CD4-positive, alpha-beta T cell treated with Interleukin-15 for 1 hour (primary cell): ENCODE measurements at regions not wholly inside any gene's neighbourhood (a gene's known extent, or its start where the extent isn't known, plus 50 kb on each side); places are given as distances from the start of the nearest gene placed in this dataset.
"Not testable (repeated sequence)": the region's sequence is repeated elsewhere in the genome, so short reads cannot be mapped to it uniquely, and the experiment has no call there.

Experiments
- DNase-seq: peaks from one replicate; pipeline ENCODE4 v3.0.0-alpha.2; 2020

DNA sequence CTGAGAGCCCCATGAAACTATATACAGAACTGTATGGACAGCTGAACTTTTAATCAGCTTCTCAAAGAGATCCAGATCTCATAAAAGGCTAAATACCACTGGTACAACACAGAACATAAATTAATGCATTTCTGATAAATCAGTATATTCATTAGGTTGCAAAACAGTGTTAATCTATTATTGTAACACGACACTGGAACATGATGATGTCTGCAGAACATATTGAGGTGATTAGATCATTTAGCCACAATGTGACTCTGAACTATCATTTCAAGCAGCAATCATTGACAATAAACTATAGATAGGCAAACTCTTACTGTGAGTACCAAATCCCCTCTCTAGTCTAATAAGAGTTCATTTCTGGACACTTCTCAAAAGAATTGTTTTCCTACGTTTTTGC lies 50.3 kb downstream of the GASK1B start:
- DNase-seq, result no peak

DNA sequence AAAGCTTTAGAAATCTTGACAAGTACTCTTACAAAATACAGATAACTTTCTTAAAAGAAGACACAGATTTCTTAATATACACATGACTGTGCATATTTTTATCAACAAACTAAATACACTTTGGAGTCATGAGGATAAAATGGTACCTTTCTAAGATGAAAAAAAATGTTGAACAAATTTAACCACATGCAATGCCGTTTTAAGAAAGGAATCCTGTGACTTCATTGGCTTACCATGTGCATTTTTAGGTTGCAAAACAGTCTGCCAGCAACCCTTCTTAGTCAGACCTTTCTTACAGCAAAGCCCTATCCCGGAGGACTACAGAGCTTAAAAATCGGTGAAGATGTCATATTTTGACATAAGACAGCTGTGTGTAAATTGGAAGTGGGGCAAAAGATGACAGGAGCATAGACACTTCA lies 51.7 kb downstream of the GASK1B start:
- no peak for DNase-seq

DNA sequence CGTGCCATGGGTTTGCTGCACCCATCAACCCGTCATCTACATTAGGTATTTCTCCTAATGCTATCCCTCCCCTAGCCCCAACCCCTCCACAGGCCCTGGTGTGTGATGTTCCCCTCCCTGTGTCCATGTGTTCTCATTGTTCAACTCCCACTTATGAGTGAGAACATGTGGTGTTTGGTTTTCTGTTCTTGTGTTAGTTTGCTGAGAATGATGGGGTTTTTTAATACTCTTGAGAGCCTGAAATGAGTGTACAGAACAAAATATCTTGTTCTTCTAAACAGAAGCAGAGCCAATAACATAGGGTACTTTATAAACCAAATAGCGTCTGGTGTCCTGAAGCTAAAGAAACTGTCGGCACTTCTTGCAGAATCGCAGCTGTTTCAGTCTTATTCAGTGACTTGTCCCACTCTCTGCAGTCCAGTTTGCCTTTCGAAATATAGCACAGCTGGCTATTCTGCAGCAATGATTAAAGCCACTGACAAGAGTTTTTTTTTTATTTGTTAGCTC lies 52.1 kb downstream of the GASK1B start:
- DNase-seq, result not testable (repeated sequence)

DNA sequence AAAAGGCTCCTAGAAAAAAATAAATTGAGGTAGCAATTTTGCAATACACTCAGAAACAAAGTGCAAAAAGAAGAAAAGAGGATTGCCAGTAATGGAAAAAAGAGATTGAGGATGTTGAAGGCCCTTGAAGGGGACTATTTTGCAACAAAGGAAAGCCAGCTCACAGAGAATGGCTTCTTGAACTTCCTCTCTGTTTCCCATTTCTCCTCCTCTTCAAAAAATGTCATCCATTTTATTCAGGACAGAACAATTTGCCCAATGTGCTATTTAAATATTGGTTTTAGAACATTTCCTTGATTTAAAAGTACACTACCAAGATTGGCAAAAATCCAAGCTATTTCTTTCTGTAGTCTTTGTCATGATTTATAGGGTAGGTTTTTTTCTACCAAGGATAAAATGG lies 60.2 kb downstream of the GASK1B start:
- DNase-seq, result no peak

DNA sequence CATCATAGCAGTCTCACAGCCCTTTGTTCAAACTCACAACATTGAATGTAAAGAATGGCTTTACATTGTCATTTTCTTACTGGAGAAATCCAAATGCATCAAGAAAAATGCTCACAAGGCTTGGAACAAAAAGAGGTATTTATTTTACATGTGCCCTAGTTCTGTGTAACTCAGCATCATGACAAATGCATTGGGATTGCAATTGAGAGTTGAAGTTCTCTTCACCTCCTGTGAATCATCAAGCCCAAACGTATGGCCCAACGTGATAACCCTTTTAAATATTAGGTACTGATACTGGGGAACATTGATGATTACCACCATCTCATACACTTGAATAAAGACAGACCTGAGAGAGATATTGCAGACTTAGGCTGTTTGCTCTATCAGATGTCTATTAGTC lies 61.6 kb downstream of the GASK1B start:
- no peak for DNase-seq

DNA sequence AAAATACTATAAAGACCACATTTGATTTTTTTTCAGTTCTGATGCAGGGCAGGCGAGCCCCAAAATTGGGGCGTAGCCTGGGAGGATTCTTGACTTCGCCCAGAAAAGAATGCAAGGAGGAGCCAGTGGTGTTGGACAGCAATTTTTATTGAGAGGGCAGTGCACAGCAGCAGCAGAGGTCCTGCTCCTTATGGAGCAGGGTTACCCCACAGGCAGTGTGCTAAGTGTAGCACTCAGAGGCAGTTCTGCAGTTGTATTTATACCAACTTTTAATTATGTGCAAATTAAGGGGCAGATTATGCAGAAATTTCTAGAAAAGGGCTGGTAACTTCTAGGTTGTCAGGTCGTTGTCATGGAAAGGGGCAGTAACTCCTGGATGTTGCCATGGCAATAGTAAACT lies 69.9 kb downstream of the GASK1B start:
- DNase-seq, result no peak

DNA sequence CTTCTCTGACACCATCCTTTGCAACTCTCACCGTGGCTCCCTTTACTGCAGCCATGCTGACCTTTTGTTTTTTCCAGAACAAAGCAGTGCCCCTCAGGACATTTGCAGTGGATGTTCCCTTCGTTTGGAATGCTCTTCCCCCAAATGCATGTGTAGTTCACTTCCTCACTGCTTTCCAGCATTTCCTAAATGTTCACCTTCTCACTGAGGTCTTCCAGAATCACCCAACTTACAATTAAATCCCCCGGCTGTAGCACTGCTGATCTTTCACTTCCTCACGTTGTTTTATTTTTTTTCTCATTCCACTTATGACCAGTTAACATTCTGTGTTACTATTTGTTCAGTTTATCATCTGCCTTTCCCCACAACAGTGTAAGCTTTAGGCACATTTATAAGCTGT lies 73.1 kb downstream of the GASK1B start:
- no peak for DNase-seq

DNA sequence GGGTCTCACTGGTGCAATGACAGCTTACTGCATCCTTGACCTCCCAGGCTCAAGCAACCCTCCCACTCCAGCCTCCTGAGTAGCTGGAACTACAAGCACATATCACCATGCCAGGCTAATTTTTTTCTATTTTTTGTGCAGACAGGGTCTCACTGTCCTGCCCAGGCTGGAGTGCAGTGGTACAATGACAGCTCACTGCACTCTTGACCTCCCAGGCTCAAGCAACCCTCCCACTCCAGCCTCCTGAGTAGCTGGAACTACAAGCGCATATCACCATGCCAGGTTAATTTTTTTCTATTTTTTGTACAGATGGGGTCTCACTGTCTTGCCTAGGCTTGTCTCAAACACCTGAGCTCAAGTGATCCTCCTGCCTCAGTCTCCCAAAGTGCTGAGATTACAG lies 74.0 kb downstream of the GASK1B start:
- DNase-seq, result no peak

DNA sequence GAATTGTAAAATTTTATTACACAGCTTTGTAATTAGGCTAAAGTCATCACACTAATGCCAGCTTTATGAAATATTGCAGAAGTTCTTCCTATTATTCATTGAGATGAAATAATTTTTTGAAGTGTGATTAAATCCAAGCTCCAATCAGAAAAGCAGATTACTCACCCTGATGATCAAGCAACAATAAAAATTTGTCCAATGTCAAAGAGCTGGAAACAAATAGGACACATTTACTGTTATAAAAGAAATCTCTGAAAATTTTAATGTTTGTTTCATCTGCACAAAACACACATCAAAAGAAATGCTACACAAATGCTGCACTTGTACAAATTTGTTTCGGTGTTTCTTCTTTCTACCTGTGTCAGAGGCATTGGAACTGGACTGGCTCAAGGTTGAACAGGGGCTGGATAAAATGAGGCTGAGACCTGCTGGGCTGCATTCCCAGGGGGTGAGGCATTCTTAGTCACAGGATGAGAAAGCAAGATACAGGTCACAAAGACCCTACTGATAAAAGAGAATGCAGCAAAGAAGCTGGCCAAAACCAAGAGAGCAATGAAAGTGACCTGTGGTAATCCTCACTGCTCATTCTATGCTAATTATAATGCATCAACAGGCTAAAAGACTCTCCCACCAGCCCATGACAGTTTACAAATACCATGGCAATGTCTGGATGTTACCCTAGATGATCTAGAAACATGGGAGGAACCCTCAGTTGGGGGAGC lies 78.3 kb downstream of the GASK1B start:
- DNase-seq, result no peak

DNA sequence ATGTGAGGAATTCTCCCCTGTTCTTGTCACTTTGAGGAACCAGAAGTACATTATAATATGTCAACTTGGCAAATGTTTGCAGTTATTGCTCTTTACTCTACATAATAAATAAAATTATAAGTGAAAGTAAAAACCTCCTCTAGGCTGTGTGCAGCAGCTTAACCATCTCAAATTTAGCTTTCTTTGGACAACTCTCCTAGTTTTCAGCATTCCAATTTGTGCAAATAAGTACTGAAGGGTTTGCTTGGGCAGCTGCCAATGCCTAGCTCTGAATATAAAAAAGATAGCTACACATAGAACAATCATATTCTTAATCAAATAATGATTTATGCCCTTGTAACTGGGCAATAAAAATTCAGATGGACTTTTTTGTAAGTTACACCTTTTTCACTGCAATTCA lies 82.5 kb downstream of the GASK1B start:
- DNase-seq, result no peak

DNA sequence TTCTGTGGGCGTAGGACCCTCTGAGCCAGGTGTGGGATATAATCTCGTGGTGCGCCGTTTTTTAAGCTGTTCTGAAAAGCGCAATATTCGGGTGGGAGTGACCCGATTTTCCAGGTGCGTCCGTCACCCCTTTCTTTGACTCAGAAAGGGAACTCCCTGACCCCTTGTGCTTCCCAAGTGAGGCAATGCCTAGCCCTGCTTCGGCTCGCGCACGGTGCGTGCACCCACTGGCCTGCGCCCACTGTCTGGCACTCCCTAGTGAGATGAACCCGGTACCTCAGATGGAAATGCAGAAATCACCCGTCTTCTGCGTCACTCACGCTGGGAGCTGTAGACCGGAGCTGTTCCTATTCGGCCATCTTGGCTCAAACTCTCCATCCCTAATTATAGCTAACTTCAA lies 82.9 kb downstream of the GASK1B start:
- DNase-seq, result not testable (repeated sequence)

DNA sequence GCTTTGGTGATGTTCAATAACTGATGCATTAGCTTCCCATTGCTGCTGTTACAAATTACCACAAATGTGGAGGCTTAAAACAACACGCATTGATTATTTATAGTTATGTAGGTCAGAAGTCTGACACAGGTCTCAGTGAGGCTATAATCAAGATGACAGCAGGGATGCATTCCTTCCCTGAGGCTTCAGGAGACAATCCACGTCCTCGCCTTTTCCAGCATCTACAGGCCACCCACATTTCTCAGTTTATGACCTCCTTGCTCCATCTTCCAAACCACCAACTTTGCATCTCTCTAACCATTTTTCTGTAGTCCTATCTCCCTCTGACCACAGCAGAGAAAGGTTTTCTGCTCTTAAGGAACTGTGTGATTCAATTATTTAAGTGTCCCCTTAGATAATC lies 92.5 kb downstream of the GASK1B start:
- no peak for DNase-seq

DNA sequence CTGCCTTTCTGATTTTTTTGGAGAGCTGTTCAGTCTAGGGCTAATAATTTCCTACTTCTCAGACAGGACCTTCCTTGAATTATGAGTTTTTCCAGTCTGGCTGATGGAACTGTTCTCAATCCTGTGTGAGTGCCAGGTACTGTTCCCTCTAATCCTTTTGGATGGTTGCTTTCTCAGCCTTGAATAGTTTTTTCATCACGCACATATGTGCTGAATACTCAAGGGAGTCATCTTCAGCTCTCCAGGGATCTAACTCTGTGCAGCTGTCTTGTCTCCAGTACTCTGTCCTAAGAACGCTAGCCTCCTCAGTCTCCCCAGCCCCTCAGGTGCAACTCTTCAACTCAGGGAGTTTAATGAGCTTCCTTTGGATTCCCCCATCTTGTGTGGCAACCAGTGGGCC lies 93.2 kb downstream of the GASK1B start:
- no peak for DNase-seq

DNA sequence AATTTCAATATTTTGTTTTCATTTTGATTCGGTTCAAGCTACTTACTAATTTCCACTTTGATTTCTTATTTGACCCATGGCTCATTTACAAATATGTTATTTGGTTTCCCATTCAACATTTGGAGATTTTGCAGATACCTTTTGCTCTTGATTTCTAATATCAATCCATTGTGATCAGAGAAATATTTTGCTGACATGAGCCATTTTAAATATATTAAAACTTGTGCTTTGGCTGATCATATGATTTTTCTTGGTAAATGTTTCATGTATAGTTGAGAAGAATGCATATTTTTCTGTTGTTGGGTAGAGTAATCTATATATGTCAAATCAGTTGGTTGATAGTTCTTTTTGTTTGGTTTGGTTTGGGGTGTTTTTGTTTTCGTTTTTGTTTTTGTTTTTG lies 95.0 kb downstream of the GASK1B start:
- DNase-seq, result no peak

DNA sequence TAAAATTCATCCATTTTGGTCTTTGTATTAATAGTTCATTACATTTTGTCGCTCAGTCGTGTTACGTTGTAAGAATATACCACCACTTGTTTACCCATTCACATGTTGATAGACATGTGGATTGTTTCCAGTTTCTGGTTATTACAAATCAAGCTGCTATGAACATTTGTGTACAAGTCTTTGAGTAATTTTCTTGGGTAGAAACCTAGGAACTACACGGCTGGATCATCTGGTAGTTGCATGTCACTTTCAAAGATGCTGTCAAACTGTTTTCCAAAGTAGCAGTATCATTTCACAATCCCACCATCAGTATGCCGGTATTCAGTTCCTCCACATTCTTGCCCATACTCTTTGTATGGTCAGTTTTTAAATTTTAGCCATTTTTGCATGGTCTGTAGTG lies 98.0 kb downstream of the GASK1B start:
- no peak for DNase-seq

DNA sequence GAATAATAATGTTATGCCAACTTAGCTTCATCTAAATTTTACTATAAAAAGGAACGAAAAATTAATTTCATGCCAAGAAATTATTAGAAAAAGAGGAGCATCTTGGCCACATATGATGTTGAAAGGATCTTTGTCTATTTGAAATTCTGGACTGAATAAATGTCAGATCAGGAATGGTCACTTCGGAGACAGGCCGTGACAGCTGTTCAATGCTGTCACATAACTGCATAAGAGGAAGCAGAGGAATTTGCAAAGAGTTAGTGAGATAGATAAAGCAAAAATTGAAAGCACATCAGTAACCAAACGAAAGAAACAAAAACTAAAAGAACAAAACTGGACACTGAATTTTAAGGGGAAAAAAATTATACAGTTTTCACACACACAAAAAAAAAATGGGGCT lies 100.9 kb downstream of the GASK1B start:
- no peak for DNase-seq

DNA sequence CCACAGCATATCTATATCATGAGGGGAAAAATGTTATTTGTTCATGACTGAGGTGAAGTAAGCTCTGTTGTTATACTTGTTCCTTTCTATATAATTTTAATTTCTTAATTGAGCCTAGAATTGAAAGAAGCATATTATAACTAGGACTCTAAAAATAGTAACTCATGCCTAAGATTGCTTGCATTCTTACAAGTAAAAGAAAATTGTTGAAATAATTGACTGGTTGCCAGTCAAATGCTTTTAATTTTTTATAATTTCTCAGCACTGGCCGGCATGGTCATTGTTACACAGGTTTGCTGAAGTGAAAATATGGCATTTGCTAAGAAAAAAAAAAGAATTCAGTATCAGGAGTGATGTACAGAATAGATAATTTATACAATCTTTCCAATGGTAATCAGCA lies 104.8 kb downstream of the GASK1B start:
- DNase-seq, result no peak

DNA sequence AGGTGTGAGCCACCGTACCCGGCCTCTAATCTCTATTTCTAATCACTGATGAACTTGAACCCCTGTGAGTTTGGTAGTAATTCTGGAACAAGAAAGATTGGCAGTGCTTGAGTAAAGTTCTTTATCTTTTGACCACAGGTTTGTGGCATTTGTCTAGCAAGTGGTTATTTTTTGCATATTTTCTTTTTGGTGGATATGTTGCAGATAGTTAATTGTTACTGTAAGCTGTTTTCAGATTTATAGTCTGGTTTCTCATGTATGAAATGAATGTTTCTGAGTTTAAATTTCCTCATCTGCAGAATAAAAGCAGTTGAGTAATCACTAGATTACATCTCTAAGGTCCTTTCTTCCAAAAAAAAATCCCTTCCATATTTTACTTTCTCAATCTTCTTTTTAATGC lies 105.2 kb downstream of the GASK1B start:
- no peak for DNase-seq

DNA sequence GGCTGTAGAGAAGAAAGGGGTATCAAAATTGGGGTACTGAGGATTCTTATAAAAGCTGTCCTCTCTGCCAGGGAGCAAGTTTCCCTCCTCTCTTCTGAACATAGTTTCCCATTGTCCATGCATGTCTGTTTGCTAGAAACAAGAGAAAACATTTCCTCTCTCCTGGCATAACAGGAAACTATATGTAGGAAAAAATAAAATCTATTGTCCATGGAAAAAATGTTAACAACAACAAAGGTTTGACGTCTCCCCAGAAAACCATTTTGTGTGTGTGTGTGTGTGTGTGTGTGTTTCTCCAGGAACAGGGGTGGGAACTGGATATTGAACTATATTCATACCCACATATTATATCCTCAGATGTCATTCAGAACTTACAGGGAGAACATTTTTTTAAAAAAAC lies 107.2 kb downstream of the GASK1B start:
- no peak for DNase-seq

DNA sequence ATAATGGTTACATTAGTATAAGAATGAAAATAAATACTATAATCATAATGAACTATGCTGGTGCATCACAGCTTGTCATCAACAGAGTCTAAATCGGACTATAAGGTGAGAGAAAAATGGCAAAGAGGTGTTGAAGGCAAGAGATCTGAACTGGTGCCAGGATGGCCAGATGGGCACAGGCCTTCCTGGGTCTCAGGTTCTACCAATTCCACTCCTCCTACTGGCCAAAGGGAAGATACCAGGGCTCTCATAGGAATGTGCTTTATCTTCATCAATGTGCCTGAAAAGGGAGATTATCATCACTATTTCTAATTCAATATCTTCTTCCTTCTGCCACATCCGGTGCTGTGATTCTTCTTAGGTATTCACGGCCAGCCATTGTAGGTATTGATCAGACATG lies 107.6 kb downstream of the GASK1B start:
- DNase-seq, result no peak

DNA sequence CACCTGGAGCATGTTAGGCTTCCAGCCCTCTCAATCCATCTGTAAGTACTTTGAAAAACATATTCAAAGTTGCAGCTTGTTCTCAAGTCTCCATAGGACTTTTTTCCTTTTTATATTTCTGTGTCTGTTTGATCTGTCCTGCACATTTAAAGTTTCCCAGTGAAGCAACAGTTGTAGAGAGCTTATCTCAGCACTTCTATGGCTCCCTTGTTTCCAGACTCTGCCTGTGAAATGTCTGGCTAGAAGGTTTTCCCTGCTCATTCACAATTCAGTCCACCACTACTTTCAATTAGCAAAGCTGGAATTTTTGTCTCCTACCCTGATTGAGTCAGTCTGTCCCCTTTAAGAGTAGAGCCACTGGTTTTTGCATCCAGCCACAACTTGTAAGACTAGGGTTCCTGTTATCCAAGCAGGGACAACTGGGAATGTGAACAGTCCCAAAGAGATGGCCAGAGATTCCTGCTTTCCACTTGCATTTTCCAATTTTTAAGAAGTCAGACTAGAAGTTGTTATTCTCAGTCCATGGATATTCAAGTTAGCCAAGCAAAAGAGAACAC lies 116.1 kb downstream of the GASK1B start:
- DNase-seq, result no peak

DNA sequence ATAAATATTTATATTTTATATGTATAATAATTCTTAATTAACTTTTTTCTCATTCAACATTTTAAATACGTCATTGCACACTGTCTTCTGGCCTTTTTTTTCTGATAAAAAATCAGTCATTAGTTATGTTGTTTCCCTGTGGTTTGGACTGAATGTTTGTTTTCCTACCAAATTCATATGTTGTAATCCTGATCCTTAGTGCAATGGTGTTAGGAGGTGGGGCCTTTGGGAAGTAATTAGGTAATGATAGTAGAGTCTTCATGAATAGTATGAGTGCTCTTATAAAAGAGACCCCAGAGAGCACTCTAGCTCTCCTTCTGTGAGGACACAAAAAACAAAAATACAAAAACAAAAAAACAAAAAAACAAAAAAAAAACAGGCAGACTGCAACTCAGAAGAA lies 117.2 kb downstream of the GASK1B start:
- DNase-seq, result no peak

DNA sequence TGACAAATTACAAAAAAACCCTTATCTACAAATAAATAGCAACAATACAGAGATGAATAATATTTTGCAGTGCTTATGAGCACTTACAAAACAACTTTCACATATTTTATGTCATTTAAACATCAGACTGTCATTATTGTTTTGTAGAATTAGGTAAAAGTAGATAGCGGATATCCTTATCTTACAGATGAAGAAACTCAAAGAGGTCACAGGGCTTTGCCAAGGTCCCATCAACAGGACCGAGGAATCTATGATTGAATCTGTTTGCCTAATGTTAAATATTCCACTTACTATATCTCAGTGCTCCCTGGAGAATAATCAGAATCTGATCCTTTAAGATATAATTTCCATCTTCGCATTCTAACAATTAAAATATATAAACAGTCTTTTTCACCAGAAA lies 119.0 kb downstream of the GASK1B start:
- no peak for DNase-seq

DNA sequence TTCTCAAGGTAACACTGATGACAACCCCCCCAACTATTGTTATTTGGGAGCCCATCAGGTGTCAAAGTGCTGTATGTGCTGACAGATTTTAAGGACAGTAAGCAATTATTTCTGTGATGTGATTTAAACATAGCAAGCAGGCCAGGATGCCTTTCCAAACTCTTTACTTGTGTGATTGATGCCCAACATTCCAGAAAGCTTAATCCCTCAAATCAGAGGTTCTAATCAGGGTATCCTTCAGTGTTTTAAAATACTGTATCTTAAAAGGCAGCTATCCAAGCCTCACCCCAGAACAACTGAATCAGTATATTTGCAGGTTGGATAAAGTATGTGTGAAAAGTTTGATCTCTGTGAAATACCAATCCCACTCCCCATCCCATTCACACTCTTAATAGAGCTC lies 119.7 kb downstream of the GASK1B start:
- no peak for DNase-seq
